D341Med (cell line): ENCODE measurements at regions not wholly inside any gene's neighbourhood (a gene's known extent, or its start where the extent isn't known, plus 50 kb on each side); places are given as distances from the start of the nearest gene placed in this dataset.
A peak's percentile ranks its signal among the peaks of the same experiment; 100 is the strongest.

ENCODE experiments used
- DNase-seq: peaks from one replicate; pipeline ENCODE4 v3.0.0; 2012; ENCODE audit warnings: low spot score

GRCh38 chr1:17976854-17977253, 130.7 kb upstream of the IGSF21 start:
- DNase-seq = no peak

- no peak for DNase-seq
Measured at GRCh38 chr1:17978016-17978415, 129.6 kb upstream of the IGSF21 start.

- DNase-seq = no peak
Measured at GRCh38 chr1:17979815-17980214, 127.8 kb upstream of the IGSF21 start.

GRCh38 chr1:17982197-17982596, 125.4 kb upstream of the IGSF21 start:
- no peak for DNase-seq

GRCh38 chr1:17984583-17984982, 123.0 kb upstream of the IGSF21 start:
- DNase-seq = peak; percentile 55

- DNase-seq = no peak
Measured at GRCh38 chr1:17986156-17986555, 121.4 kb upstream of the IGSF21 start.

GRCh38 chr1:17990401-17990800, 117.2 kb upstream of the IGSF21 start:
- no peak for DNase-seq

GRCh38 chr1:17991996-17992395, 115.6 kb upstream of the IGSF21 start:
- no peak for DNase-seq

- DNase-seq = no peak
Measured at GRCh38 chr1:17992800-17993199, 114.8 kb upstream of the IGSF21 start.

- DNase-seq = no peak
Measured at GRCh38 chr1:17994046-17994445, 113.6 kb upstream of the IGSF21 start.

GRCh38 chr1:17995480-17995879, 112.1 kb upstream of the IGSF21 start:
- no peak for DNase-seq

GRCh38 chr1:17998889-17999288, 108.7 kb upstream of the IGSF21 start:
- DNase-seq = no peak

GRCh38 chr1:17999884-18000283, 107.7 kb upstream of the IGSF21 start:
- no peak for DNase-seq

GRCh38 chr1:18001725-18002124, 105.9 kb upstream of the IGSF21 start:
- no peak for DNase-seq

- DNase-seq = no peak
Measured at GRCh38 chr1:18004278-18004677, 103.3 kb upstream of the IGSF21 start.

- no peak for DNase-seq
Measured at GRCh38 chr1:18005238-18005637, 102.4 kb upstream of the IGSF21 start.

GRCh38 chr1:18007391-18008041, 100.1 kb upstream of the IGSF21 start:
- no peak for DNase-seq

GRCh38 chr1:18008081-18008480, 99.5 kb upstream of the IGSF21 start:
- no peak for DNase-seq

GRCh38 chr1:18009055-18009454, 98.5 kb upstream of the IGSF21 start:
- DNase-seq = no peak

- no peak for DNase-seq
Measured at GRCh38 chr1:18009478-18009961, 98.1 kb upstream of the IGSF21 start.

GRCh38 chr1:18010408-18010807, 97.2 kb upstream of the IGSF21 start:
- no peak for DNase-seq

- no peak for DNase-seq
Measured at GRCh38 chr1:18010945-18011344, 96.7 kb upstream of the IGSF21 start.

- no peak for DNase-seq
Measured at GRCh38 chr1:18011703-18012102, 95.9 kb upstream of the IGSF21 start.

- DNase-seq = no peak
Measured at GRCh38 chr1:18012686-18013085, 94.9 kb upstream of the IGSF21 start.
